HepG2 (cell line): ENCODE measurements at regions not wholly inside any gene's neighbourhood (a gene's known extent, or its start where the extent isn't known, plus 50 kb on each side); places are given as distances from the start of the nearest gene placed in this dataset.

ENCODE experiments used
- ATF6 ChIP-seq: sonication (generic); formaldehyde crosslinking; conservative IDR thresholded peaks from 2 replicates; pipeline ENCODE4 v1.4.0; 2020; ENCODE audit warnings: missing genetic modification reagents
- DDIT3 ChIP-seq: sonication (generic); formaldehyde crosslinking; IDR thresholded peaks from 2 replicates; pipeline ENCODE4 v1.4.0; 2020; ENCODE audit warnings: mild to moderate bottlenecking, missing genetic modification reagents
- EZH2 ChIP-seq: conservative IDR thresholded peaks from 2 replicates; pipeline ENCODE4 v1.6.1; 2012; ENCODE audit warnings: mild to moderate bottlenecking, low read depth, low read length, moderate library complexity
- FOXA3 ChIP-seq: IDR thresholded peaks from 2 replicates; pipeline ENCODE4 v1.6.1; 2016; ENCODE audit warnings: missing genetic modification reagents, missing compliant biosample characterization
- GPN1 ChIP-seq: sonication (generic); formaldehyde crosslinking; IDR thresholded peaks from 2 replicates; pipeline ENCODE4 v1.5.1; 2020; ENCODE audit warnings: missing genetic modification reagents, borderline replicate concordance
- HNRNPK ChIP-seq: fragments of 200-400 bp; formaldehyde crosslinking; IDR thresholded peaks from 2 replicates; pipeline ENCODE4 v1.6.1; 2018; ENCODE audit warnings: low read length, low read depth, moderate library complexity, mild to moderate bottlenecking; ENCODE audit not compliant: poor library complexity, severe bottlenecking
- IKZF5 ChIP-seq: IDR thresholded peaks from 2 replicates; pipeline ENCODE4 v1.6.1; 2018; ENCODE audit warnings: missing genetic modification reagents, mild to moderate bottlenecking, missing compliant biosample characterization
- MAX ChIP-seq: IDR thresholded peaks from 2 replicates; pipeline ENCODE4 v1.6.1; 2012; ENCODE audit warnings: inconsistent platforms
- MTERF4 ChIP-seq: sonication (generic); formaldehyde crosslinking; IDR thresholded peaks from 2 replicates; pipeline ENCODE4 v1.8.0; 2023; ENCODE audit warnings: mild to moderate bottlenecking, missing genetic modification reagents
- PHB2 ChIP-seq: fragments of 450-650 bp; IDR thresholded peaks from 2 replicates; pipeline ENCODE4 v1.6.1; 2018; ENCODE audit not compliant: partially characterized antibody
- POLR2AphosphoS2 ChIP-seq: IDR thresholded peaks from 2 replicates; pipeline ENCODE4 v1.6.1; 2011; ENCODE audit warnings: low read depth, low read length, improper control_type of control experiment
- SKI ChIP-seq: fragments of 450-650 bp; IDR thresholded peaks from one replicate; pipeline ENCODE4 v1.6.1; 2018; ENCODE audit warnings: mild to moderate bottlenecking; ENCODE audit not compliant: partially characterized antibody
- ZBTB10 ChIP-seq: sonication (generic); formaldehyde crosslinking; IDR thresholded peaks from 2 replicates; pipeline ENCODE4 v1.4.0; 2020; ENCODE audit warnings: missing genetic modification reagents, borderline replicate concordance
- ZBTB2 ChIP-seq: sonication (generic); formaldehyde crosslinking; IDR thresholded peaks from 2 replicates; pipeline ENCODE4 v1.8.0; 2022; ENCODE audit warnings: low read depth, missing genetic modification reagents
- ZNF10 ChIP-seq: sonication (generic); formaldehyde crosslinking; IDR thresholded peaks from 2 replicates; pipeline ENCODE4 v1.4.0; 2020; ENCODE audit warnings: mild to moderate bottlenecking, low read depth, missing genetic modification reagents, borderline replicate concordance
- ZXDC ChIP-seq: sonication (generic); formaldehyde crosslinking; IDR thresholded peaks from 2 replicates; pipeline ENCODE4 v1.5.0; 2020; ENCODE audit warnings: mild to moderate bottlenecking, missing genetic modification reagents

GRCh38 chr7:343227-343822, 53.4 kb downstream of the FOXL3 start (continued):
- no peak for TF ChIP-seq ATF6 (CRISPR knock-in tag)
- no peak for TF ChIP-seq MTERF4 (CRISPR knock-in tag)
- no peak for TF ChIP-seq EZH2
- TF ChIP-seq DDIT3, result no peak
- no peak for TF ChIP-seq IKZF5 (CRISPR knock-in tag)
- TF ChIP-seq ZBTB10 (CRISPR knock-in tag), result peak; percentile 81
- TF ChIP-seq SKI, result no peak
- TF ChIP-seq HNRNPK, result no peak
- no peak for TF ChIP-seq ZBTB2 (CRISPR knock-in tag)
- no peak for TF ChIP-seq FOXA3
- no peak for TF ChIP-seq ZNF10 (CRISPR knock-in tag)
- TF ChIP-seq POLR2AphosphoS2, result no peak
- TF ChIP-seq MAX, result peak; percentile 66
- peak; percentile 89; the same call in 1 of the 2 replicates for TF ChIP-seq ZXDC (CRISPR knock-in tag)
- TF ChIP-seq PHB2, result no peak
- TF ChIP-seq GPN1, result no peak
